ENCODE measurements at regions not wholly inside any gene's neighbourhood (a gene's known extent, or its start where the extent isn't known, plus 50 kb on each side); places are given as distances from the start of the nearest gene placed in this dataset.

GRCh38 chr18:67243799-67244587 lies 272.5 kb downstream of the DSEL start:
- CTCF ChIA-PET = no interaction called here
- H3K9me3 ChIP-seq (ENCODE audit: control insufficient read depth, insufficient read depth, low read depth, low read length) = no peaks in the 10 kb centered on the region
- no peaks in the 10 kb centered on the region for H3K36me3 ChIP-seq (ENCODE audit: control insufficient read depth in 2 of 2, insufficient read depth in 1 of 2, low read length in 2 of 2)
- TF ChIP-seq ZFHX2 (tag by site-specific recombination; conservative IDR thresholded peaks at IDR 0.05) (no peak), TRIM28 (IDR thresholded peaks at IDR 0.05; ENCODE audit: borderline replicate concordance, low read length) (no peak), ZNF585B (tag by site-specific recombination; IDR thresholded peaks at IDR 0.05) (no peak), ZBTB17 (tag by site-specific recombination; IDR thresholded peaks at IDR 0.05) (no peak), GLIS2 (tag by site-specific recombination; IDR thresholded peaks at IDR 0.05) (no peak), ZBTB11 (tag by site-specific recombination; conservative IDR thresholded peaks at IDR 0.05; ENCODE audit: low read depth) (no peak), ZNF354C (tag by site-specific recombination; IDR thresholded peaks at IDR 0.05; ENCODE audit: borderline replicate concordance, low read depth) (no peak), ZNF423 (tag by site-specific recombination; IDR thresholded peaks at IDR 0.05) (no peak), MYNN (tag by site-specific recombination; IDR thresholded peaks at IDR 0.05; ENCODE audit: borderline replicate concordance) (no peak), PBX3 (CRISPR knock-in tag; IDR thresholded peaks at IDR 0.05) (no peak), ZNF280C (tag by site-specific recombination; IDR thresholded peaks at IDR 0.05) (no peak)
- no peak overlapping the region for H3K4me3 ChIP-seq (ENCODE audit: low read depth, low read length)
- H3K27ac ChIP-seq (ENCODE audit: extremely low read depth, low read depth, low read length) = no peak overlapping the region
- no peaks in the 10 kb centered on the region for H3K4me1 ChIP-seq (ENCODE audit: control insufficient read depth, insufficient read depth, low read length)
- POLR2A ChIA-PET = no interaction called here

GRCh38 chr18:67242001-67242400 lies 274.5 kb downstream of the DSEL start:
- H3K36me3 ChIP-seq (ENCODE audit: control insufficient read depth in 2 of 2, insufficient read depth in 1 of 2, low read length in 2 of 2) = no peaks in the 10 kb centered on the region
- H3K4me1 ChIP-seq (ENCODE audit: control insufficient read depth, insufficient read depth, low read length) = no peaks in the 10 kb centered on the region
- H3K27ac ChIP-seq (ENCODE audit: extremely low read depth, low read depth, low read length) = no peak overlapping the region
- no peaks in the 10 kb centered on the region for H3K9me3 ChIP-seq (ENCODE audit: control insufficient read depth, insufficient read depth, low read depth, low read length)
- H3K4me3 ChIP-seq (ENCODE audit: low read depth, low read length) = no peak overlapping the region
- ChIA-PET POLR2A (no interaction called here), CTCF (no interaction called here)
- TF ChIP-seq ZNF138 (tag by site-specific recombination; IDR thresholded peaks at IDR 0.05; ENCODE audit: borderline replicate concordance) (no peak), ZNF394 (tag by site-specific recombination; IDR thresholded peaks at IDR 0.05; ENCODE audit: borderline replicate concordance) (no peak), INSM2 (tag by site-specific recombination; IDR thresholded peaks at IDR 0.05) (no peak), BCL11B (tag by site-specific recombination; IDR thresholded peaks at IDR 0.05; ENCODE audit: low read depth) (no peak), ZNF707 (tag by site-specific recombination; IDR thresholded peaks at IDR 0.05) (no peak), OSR2 (tag by site-specific recombination; IDR thresholded peaks at IDR 0.05) (no peak), ZNF843 (tag by site-specific recombination; IDR thresholded peaks at IDR 0.05) (no peak), ZNF548 (tag by site-specific recombination; IDR thresholded peaks at IDR 0.05) (no peak), ZNF221 (tag by site-specific recombination; IDR thresholded peaks at IDR 0.05; ENCODE audit: borderline replicate concordance) (no peak), ZNF18 (tag by site-specific recombination; IDR thresholded peaks at IDR 0.05) (no peak), ZSCAN16 (tag by site-specific recombination; IDR thresholded peaks at IDR 0.05) (no peak), ZNF2 (tag by site-specific recombination; IDR thresholded peaks at IDR 0.05) (no peak), YY1 (tag by site-specific recombination; IDR thresholded peaks at IDR 0.05) (no peak), ZNF777 (tag by site-specific recombination; IDR thresholded peaks at IDR 0.05; ENCODE audit: borderline replicate concordance) (no peak)
